Right lobe of liver (tissue), 4 donors: ENCODE measurements at regions not wholly inside any gene's neighbourhood (a gene's known extent, or its start where the extent isn't known, plus 50 kb on each side); places are given as distances from the start of the nearest gene placed in this dataset.

Experiments used
- CTCF ChIP-seq, 4 donors: fragments of 200-600 bp in 3 of 4; fragments of 450-650 bp in 1 of 4; IDR thresholded peaks; one replicate each; pipeline versions ENCODE4 v1.5.1 to v1.8.0; 2016 to 2022; ENCODE audit warnings: antibody characterized with exemption in 4 of 4, mild to moderate bottlenecking in 2 of 4
- POLR2A ChIP-seq: fragments of 450-650 bp; IDR thresholded peaks from one replicate; pipeline ENCODE4 v1.6.1; 2017; ENCODE audit warnings: antibody characterized with exemption, mild to moderate bottlenecking
- donor health status: DM: no; HTN: no; CAD: no.
- donor health status: DM: no; HTN: no; CAD: no.
- donor health status: DM: no; HTN: yes; CAD: no.

GRCh38 chr6:95784869-95785268 is 207.5 kb downstream of the MANEA start:
- TF ChIP-seq CTCF (IDR thresholded peaks at IDR 0.05): no peak
- no peak for TF ChIP-seq POLR2A
